ENCODE measurements at regions not wholly inside any gene's neighbourhood (a gene's known extent, or its start where the extent isn't known, plus 50 kb on each side); places are given as distances from the start of the nearest gene placed in this dataset.

- no peaks in the 10 kb centered on the region for H3K36me3 ChIP-seq
- H3K4me1 ChIP-seq (ENCODE audit: low read depth) = no peaks in the 10 kb centered on the region
- H3K4me3 ChIP-seq = no peak overlapping the region
- H3K27ac ChIP-seq = no peak overlapping the region
- no peaks in the 10 kb centered on the region for H3K9me3 ChIP-seq (ENCODE audit: low read depth)
- DNase-seq (ENCODE audit: low read depth in 1 of 2, low spot score in 1 of 2) = no peak
- H3K27me3 ChIP-seq = no peaks in the 10 kb centered on the region
- TF ChIP-seq CTCF (IDR thresholded peaks at IDR 0.05; ENCODE audit: low read depth, low read length) = no peak
These were observed 191.9 kb downstream of the URB2 start for GRCh38 chr1:229817936-229818335.

- Histone ChIP-seq H3K4me1 (ENCODE audit: low read depth) (no peaks in the 10 kb centered on the region), H3K4me3 (no peak overlapping the region), H3K9me3 (ENCODE audit: low read depth) (no peaks in the 10 kb centered on the region), H3K36me3 (no peaks in the 10 kb centered on the region), H3K27ac (no peak overlapping the region), H3K27me3 (no peaks in the 10 kb centered on the region)
- DNase-seq (ENCODE audit: low read depth in 1 of 2, low spot score in 1 of 2) = no peak
- TF ChIP-seq CTCF (IDR thresholded peaks at IDR 0.05; ENCODE audit: low read depth, low read length) = no peak
These were observed 193.0 kb downstream of the URB2 start for GRCh38 chr1:229819091-229819490.

GRCh38 chr1:229822026-229822425 lies 196.0 kb downstream of the URB2 start:
- H3K4me3 ChIP-seq = no peak overlapping the region
- no peak for TF ChIP-seq CTCF (IDR thresholded peaks at IDR 0.05; ENCODE audit: low read depth, low read length)
- no peaks in the 10 kb centered on the region for H3K36me3 ChIP-seq
- DNase-seq (ENCODE audit: low read depth in 1 of 2, low spot score in 1 of 2) = peak in 1 of 2 donors; percentile 31
- no peaks in the 10 kb centered on the region for H3K9me3 ChIP-seq (ENCODE audit: low read depth)
- H3K4me1 ChIP-seq (ENCODE audit: low read depth) = no peaks in the 10 kb centered on the region
- no peak overlapping the region for H3K27ac ChIP-seq
- no peaks in the 10 kb centered on the region for H3K27me3 ChIP-seq

GRCh38 chr1:229825042-229825441 lies 199.0 kb downstream of the URB2 start:
- no peak for TF ChIP-seq CTCF (IDR thresholded peaks at IDR 0.05; ENCODE audit: low read depth, low read length)
- Histone ChIP-seq H3K4me3 (no peak overlapping the region), H3K27me3 (no peaks in the 10 kb centered on the region), H3K4me1 (ENCODE audit: low read depth) (no peaks in the 10 kb centered on the region), H3K9me3 (ENCODE audit: low read depth) (no peaks in the 10 kb centered on the region), H3K36me3 (no peaks in the 10 kb centered on the region), H3K27ac (no peak overlapping the region)
- no peak for DNase-seq (ENCODE audit: low read depth in 1 of 2, low spot score in 1 of 2)

- DNase-seq (ENCODE audit: low read depth in 1 of 2, low spot score in 1 of 2) = no peak
- no peaks in the 10 kb centered on the region for H3K36me3 ChIP-seq
- H3K4me3 ChIP-seq = no peak overlapping the region
- no peaks in the 10 kb centered on the region for H3K4me1 ChIP-seq (ENCODE audit: low read depth)
- no peak overlapping the region for H3K27ac ChIP-seq
- no peaks in the 10 kb centered on the region for H3K9me3 ChIP-seq (ENCODE audit: low read depth)
- H3K27me3 ChIP-seq = no peaks in the 10 kb centered on the region
- TF ChIP-seq CTCF (IDR thresholded peaks at IDR 0.05; ENCODE audit: low read depth, low read length) = no peak
These were observed 202.4 kb downstream of the URB2 start for GRCh38 chr1:229828461-229828860.

GRCh38 chr1:229832695-229833094 lies 206.6 kb downstream of the URB2 start:
- TF ChIP-seq CTCF (IDR thresholded peaks at IDR 0.05; ENCODE audit: low read depth, low read length) = no peak
- no peaks in the 10 kb centered on the region for H3K36me3 ChIP-seq
- H3K9me3 ChIP-seq (ENCODE audit: low read depth) = no peaks in the 10 kb centered on the region
- no peak for DNase-seq (ENCODE audit: low read depth in 1 of 2, low spot score in 1 of 2)
- H3K4me3 ChIP-seq = no peak overlapping the region
- H3K27me3 ChIP-seq = no peaks in the 10 kb centered on the region
- H3K27ac ChIP-seq = no peak overlapping the region
- H3K4me1 ChIP-seq (ENCODE audit: low read depth) = no peaks in the 10 kb centered on the region
